Left renal pelvis (tissue), 4 donors: ENCODE measurements at regions not wholly inside any gene's neighbourhood (a gene's known extent, or its start where the extent isn't known, plus 50 kb on each side); places are given as distances from the start of the nearest gene placed in this dataset.
"Not testable (repeated sequence)": the region's sequence is repeated elsewhere in the genome, so short reads cannot be mapped to it uniquely, and the experiment has no call there.

Experiments
- DNase-seq, 4 donors: peaks; one replicate each; pipeline ENCODE4 v3.0.0-alpha.2; 2013; ENCODE audit warnings: low read depth in 4 of 4, low spot score in 3 of 4

- DNase-seq = no peak
Measured at GRCh38 chr12:11535127-11535526, 114.3 kb upstream of the ETV6 start.

- DNase-seq = no peak
Measured at GRCh38 chr12:11539156-11539555, 110.3 kb upstream of the ETV6 start.

DNA sequence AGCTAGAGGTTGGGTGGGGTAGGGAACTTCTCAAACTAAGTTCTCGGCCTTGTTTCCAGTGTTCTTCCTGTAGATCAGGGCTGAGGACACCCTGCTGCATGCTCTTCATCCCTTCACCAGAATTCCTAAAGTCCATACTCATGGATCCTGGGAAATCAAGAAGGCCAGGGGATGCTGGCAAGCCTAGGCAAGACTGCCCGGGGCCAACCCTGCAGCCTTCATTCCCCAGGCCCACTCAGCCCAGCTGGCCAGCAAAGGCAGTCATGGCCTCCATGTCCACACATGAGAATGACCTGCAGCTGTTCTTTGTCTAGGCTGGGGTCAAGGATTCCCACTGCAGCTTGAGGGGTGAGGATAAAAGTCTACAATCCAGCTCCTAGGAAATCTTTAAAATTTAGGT is 109.3 kb upstream of the ETV6 start:
- DNase-seq = no peak

DNA sequence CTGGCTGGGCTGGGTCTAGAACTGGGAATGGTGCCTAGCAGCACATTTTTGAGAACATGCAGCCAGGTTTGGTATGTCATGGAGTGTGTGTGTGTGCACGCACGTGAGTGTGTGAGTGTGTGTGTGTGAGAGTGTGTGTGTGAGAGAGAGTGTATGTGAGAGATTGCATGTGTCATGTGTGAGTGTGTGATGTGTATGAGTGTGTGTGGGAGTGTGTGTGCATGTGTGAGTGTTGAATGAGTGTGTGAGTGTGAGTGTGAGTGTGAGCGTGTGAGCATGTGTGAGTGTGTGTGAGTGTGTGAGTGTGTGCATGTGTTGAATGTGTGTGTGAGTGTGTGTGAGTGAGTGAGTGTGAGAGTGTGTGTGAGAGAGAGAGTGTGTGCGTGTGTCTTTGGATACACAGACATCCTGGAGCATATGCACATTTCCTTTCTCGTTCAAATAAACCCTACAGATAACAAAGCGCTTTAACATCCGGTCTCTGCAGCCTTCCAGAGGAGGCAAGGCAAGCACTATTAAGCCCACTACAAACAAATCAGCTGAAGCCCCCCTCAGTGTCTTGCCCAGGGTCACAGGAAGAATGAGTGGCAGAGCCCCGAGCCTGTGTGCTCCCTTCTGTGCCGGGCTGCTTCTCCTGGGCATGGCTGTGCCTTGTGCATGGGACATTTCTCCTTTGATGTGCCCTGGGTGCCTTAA is 108.7 kb upstream of the ETV6 start:
- DNase-seq = no peak

- no peak for DNase-seq
Measured at GRCh38 chr12:11542599-11542998, 106.9 kb upstream of the ETV6 start.

GRCh38 chr12:11543457-11544158 is 105.9 kb upstream of the ETV6 start:
- DNase-seq = no peak

DNA sequence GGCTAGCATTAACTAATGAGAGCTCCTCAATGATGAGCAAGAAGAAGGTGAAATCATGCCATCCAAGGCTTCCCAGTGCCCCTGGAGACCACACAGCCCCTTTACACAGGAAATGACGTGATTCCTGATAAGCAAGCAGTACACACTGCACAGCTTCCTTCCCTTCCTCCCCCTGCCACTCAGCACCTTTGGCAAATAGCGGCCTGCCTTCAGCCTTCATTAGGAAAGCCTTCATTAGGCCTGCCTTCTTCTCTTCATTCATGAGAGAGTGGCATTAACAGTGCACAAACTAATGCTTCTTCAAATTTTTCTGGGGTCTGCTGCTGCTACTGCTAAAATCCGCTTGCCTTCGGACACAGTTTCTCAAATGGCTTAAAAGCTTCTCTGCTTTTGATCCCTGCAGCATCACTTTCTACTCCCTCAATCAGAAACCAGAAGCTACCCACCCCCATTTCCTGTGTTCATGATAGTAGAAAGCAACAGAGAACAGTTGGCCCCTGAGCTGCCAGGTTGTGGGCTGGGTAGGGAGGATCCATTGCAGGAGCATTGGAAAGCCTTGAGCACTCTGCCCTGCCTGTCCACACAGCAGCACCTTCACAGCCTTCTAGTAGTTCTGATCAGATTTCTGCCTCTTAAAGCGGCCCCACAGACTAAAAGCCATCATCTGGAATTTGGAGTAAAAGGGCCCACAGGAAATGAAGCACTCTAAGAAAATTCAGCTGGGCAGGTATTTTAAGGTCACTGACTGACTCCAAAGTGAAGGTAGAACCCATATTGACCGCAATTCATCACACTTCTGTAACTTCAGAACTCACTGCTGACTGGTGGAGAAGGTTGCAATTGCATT is 103.8 kb upstream of the ETV6 start:
- DNase-seq = no peak

GRCh38 chr12:11546582-11547270 is 102.7 kb upstream of the ETV6 start:
- DNase-seq = not testable (repeated sequence)

- not testable (repeated sequence) for DNase-seq
Measured at GRCh38 chr12:11547271-11547646, 102.2 kb upstream of the ETV6 start.

DNA sequence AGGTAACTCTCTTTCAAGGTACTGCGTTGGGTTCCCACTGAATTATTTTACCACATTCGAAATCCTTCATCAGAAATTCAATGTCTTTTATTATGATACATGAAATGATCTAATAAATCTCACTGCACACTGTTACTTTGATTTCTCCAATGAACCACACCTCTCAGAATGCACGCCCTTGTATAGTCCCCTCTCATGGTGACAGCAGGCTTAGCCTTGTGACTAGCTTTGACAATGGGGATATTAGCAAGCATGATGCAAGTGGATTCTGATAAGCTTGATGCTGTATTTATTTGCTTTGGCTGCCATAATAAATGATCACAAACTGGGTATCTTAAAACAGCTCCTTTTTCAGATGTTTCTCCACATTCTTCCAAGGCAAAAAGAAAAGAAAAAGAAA is 100.4 kb upstream of the ETV6 start:
- DNase-seq = no peak

DNA sequence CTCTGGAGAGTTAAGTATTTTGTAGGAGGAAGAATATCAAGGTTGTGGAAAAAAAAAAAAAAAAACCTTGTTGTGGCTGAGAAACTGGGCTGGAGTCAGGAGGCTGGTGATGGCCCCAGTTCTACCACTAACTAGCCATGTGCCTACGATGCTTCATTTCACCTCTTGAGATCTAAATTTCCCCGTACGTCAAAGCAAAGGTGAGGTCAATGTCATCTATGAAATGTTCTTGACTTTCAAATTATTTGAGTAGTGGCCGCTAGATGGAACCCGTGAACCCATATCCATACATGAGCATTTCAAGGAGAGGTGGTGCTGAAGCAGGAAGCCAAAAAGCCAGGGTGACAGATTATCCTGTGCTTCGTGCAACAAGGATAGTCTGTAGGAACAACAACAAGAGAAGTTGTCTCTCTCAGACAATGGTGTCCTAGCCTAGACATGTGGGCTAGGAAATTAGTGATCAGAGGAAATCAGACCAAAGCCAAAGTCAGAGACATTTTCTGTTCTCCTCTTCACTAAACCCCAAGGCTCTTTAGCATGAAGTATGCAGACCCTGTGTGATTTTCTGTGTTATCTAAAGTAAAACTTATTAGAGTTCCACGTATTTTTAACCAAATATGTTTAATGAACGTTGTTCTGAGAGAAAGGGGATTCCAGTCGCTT is 95.5 kb upstream of the ETV6 start:
- peak in 3 of 4 donors; percentile 26 to 36 (median 29) for DNase-seq

GRCh38 chr12:11555195-11555594 is 94.3 kb upstream of the ETV6 start:
- DNase-seq = no peak

DNA sequence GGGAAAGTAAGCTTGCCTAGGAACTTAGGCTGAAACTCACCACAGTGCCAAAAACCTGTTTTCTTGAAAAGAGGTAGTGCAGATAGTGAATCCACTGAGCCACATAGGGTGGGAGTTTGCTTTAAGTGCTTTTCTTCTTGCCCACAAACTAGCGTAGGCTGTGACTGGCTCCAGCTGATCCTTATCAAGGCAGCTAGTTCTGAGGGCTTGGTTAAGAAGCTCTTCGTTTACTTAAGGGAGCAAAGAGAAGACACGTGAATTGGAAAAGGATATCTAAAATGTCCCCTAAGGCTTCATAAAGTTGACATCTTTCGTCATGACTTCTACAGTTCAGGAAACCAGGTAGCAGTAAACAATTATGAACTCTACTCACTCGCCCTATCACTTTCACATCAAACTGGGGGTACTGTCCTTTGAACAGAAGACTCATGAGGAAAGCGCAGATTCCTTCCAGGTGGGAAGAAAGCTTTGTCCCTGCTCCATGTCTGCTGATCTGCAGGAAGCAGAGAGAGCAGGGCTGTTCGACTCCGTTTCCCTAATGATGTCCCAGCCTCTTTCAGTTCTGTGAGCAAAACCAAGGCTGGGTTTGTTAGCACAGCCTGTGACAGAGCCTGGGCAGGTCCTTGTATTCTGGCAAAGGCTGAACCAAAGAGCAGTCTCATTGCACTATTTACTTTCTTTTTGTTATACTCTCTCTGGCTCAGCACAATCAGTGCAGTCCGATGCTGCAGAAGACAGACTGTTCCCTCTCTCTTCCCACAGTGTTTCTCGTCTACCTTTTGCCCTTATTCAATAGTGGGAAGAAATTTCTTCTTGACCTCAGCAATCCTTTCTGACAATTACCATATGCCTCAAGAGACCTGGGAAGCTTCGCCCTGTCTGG is 93.5 kb upstream of the ETV6 start:
- DNase-seq = no peak

GRCh38 chr12:11556682-11557081 is 92.8 kb upstream of the ETV6 start:
- DNase-seq = no peak

GRCh38 chr12:11559626-11560340 is 89.7 kb upstream of the ETV6 start:
- no peak for DNase-seq

- no peak for DNase-seq
Measured at GRCh38 chr12:11561411-11561810, 88.1 kb upstream of the ETV6 start.

GRCh38 chr12:11563785-11564739 is 85.4 kb upstream of the ETV6 start:
- no peak for DNase-seq
